Pancreas (tissue), 10 donors: ENCODE measurements at regions not wholly inside any gene's neighbourhood (a gene's known extent, or its start where the extent isn't known, plus 50 kb on each side); places are given as distances from the start of the nearest gene placed in this dataset.
A peak's percentile ranks its signal among the peaks of the same experiment; 100 is the strongest.

Source experiments
- ATAC-seq, 4 donors: fragments of 200-7000 bp; cut with Tn5 transposase; one replicate each; pipeline versions ENCODE4 v1.8.0 to v1.9.1; 2020; ENCODE audit warnings: mild to moderate bottlenecking in 4 of 4, moderate library complexity in 4 of 4
- DNase-seq, 6 donors: peaks; one replicate each; pipeline ENCODE4 v3.0.0-alpha.2; 2020
- FAIRE-seq: peaks from 2 replicates; lab custom pipeline; 2012; peaks lifted over from hg19 to GRCh38; lab: Jason Lieb, UNC
- H3K27ac ChIP-seq, 4 donors: fragments of 200-600 bp; sonication (generic); 1 replicate in 3 of 4; 2 replicates in 1 of 4; pipeline versions ENCODE4 v1.5.0 to v1.8.0; 2020
- H3K27me3 ChIP-seq, 4 donors: fragments of 200-600 bp; one replicate each; pipeline ENCODE4 v1.8.0; 2021
- H3K36me3 ChIP-seq, 3 donors: fragments of 200-600 bp; sonication (generic) in 1 of 3; one replicate each; pipeline versions ENCODE4 v1.5.0 to v1.8.0; 2020 to 2021
- H3K4me1 ChIP-seq, 3 donors: fragments of 200-600 bp; one replicate each; pipeline ENCODE4 v1.8.0; 2021
- H3K4me3 ChIP-seq, 4 donors: fragments of 200-600 bp; sonication (generic) in 2 of 4; one replicate each; pipeline versions ENCODE4 v1.5.0 to v1.8.0; 2020 to 2021
- H3K9me3 ChIP-seq, 4 donors: fragments of 200-600 bp; one replicate each; pipeline ENCODE4 v1.8.0; 2021
- CTCF ChIP-seq, 4 donors: fragments of 200-600 bp; sonication (generic) in 3 of 4; IDR thresholded peaks; one replicate each; pipeline versions ENCODE4 v1.5.0 to v1.8.0; 2021; ENCODE audit warnings: antibody characterized with exemption in 4 of 4
- WGBS, 2 donors: extraction: QIAGEN DNeasy Blood & Tissue Kit; methylation state at CpG; one replicate each; pipeline ENCODE4 v1.1.7; 2013; 5-methylcytosine and 5-hydroxymethylcytosine counted together
- intact Hi-C, 3 donors: fragments of 100-400 bp; cut with DNase I; formaldehyde crosslinking; loops; one replicate each; pipeline versions ENCODE4 v1.11.1 to v1.14.2; 2022
- donor health status: healthy with polysubstance abuse.
- donor health status: DM: no; HTN: no; CAD: no; lungs with moderate emphysema.
- donor health status: DM: no; HTN: no; CAD: no.
- donor health status: control.
- donor health status: control.
- donor health status: Bipolar disorder and iron deficiency.
- donor health status: DM: yes; HTN: yes; CAD: no.
- donor health status: DM: no; HTN: no; CAD: no.
- donor health status: DM: no; HTN: no; CAD: no.
- donor health status: DM: yes; HTN: yes; CAD: no.

GRCh38 chr1:229210844-229211243 is 60.1 kb upstream of the RAB4A start:
- DNase-seq (no peak), FAIRE-seq (no peak), ATAC-seq (no peak)
- no peaks in the 10 kb centered on the region for H3K36me3 ChIP-seq
- H3K4me1 ChIP-seq: no peaks in the 10 kb centered on the region
- intact Hi-C loops: no loop called here
- H3K4me3 ChIP-seq: no peak overlapping the region
- TF ChIP-seq CTCF (IDR thresholded peaks at IDR 0.05): no peak
- H3K9me3 ChIP-seq: no peaks in the 10 kb centered on the region
- WGBS, 2 donors: 99 to 100% methylated on average over 2 of the region's 2 CpGs
- no peaks in the 10 kb centered on the region for H3K27me3 ChIP-seq
- no peak overlapping the region for H3K27ac ChIP-seq

DNA sequence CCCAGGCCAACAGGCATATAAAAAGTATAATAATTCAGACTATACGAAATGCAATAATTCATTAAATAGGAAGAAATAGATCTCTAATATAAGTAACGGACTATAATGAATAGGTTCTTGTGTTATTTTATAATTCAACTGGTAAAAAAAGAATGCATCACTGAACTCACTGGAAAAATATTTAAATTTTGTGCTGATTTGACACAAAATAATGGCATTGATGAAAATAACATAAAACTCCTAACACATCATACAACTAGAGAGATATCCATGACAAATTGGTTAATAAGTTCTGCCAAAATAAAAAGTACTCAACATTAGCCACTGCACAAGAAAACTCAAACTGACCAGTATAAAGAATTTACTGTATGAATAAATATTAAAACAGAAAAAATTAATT is 57.1 kb upstream of the RAB4A start:
- FAIRE-seq (no peak), DNase-seq (no peak), ATAC-seq (no peak)
- TF ChIP-seq CTCF (IDR thresholded peaks at IDR 0.05): no peak
- H3K9me3 ChIP-seq: no peaks in the 10 kb centered on the region
- no peaks in the 10 kb centered on the region for H3K27me3 ChIP-seq
- H3K4me1 ChIP-seq: no peaks in the 10 kb centered on the region
- H3K4me3 ChIP-seq: no peak overlapping the region
- intact Hi-C loops: no loop called here
- H3K36me3 ChIP-seq: no peaks in the 10 kb centered on the region
- H3K27ac ChIP-seq: no peak overlapping the region
- WGBS, 2 donors: 87 to 93% methylated on average over 2 of the region's 2 CpGs

DNA sequence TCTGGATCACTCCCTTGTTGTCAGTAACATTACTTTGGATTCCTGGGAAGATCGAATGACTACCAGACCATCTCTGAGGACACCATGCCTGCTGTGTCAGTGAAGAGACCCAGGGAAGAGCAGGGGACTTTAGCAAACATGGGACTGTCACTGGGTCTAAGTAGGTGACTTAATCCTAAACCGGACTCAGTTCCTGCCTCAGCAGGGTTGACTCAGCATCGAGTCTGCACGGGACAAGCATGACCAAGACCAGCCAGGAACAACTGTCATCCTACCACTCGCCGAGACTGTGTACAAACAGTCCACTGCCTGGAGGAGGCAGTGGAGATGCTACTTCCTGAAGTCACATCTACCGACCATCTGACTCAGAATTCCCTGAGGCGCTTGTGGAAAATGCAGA is 53.2 kb upstream of the RAB4A start:
- Histone ChIP-seq H3K36me3 (no peaks in the 10 kb centered on the region), H3K9me3 (no peaks in the 10 kb centered on the region), H3K4me1 (peaks cover 12 to 20% (median 16%) of the 10 kb centered on the region in 3 donors), H3K27ac (no peak overlapping the region), H3K27me3 (no peaks in the 10 kb centered on the region), H3K4me3 (no peak overlapping the region)
- intact Hi-C loops: no loop called here
- WGBS, 2 donors: 65 to 73% methylated on average over 8 of the region's 8 CpGs
- ATAC-seq: no peak
- no peak for FAIRE-seq
- TF ChIP-seq CTCF (IDR thresholded peaks at IDR 0.05): no peak
- no peak for DNase-seq

DNA sequence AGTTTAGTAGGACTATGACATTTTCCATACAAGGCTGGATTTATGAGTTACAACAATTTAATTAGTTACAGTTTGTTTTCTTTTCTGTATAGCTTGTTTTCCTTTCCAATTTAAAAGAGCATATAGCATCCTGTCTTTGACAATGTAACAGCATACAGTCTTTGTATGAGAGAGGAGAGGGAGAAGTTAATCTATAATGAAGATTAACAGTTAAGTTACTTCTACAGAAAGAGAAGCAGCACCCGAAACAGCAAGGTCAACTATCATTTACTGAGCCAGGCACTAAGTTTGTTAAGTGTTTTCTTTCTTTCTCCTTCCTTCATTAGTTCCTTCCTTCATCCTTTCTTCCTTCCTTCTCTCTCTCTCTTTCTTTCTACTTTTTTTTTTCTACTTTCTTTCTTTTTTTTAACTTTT is 52.3 kb upstream of the RAB4A start:
- TF ChIP-seq CTCF (IDR thresholded peaks at IDR 0.05): no peak
- Histone ChIP-seq H3K4me3 (no peak overlapping the region), H3K9me3 (no peaks in the 10 kb centered on the region), H3K4me1 (peaks cover 18 to 29% (median 21%) of the 10 kb centered on the region in 3 donors), H3K27ac (no peak overlapping the region), H3K27me3 (no peaks in the 10 kb centered on the region), H3K36me3 (no peaks in the 10 kb centered on the region)
- no peak for FAIRE-seq
- 13 to 23% methylated on average over 1 of the region's 1 CpG for WGBS, 2 donors
- no peak for DNase-seq
- intact Hi-C loops: no loop called here
- ATAC-seq: no peak

GRCh38 chr1:229220163-229220846 is 50.6 kb upstream of the RAB4A start:
- no peak for DNase-seq
- H3K9me3 ChIP-seq: no peaks in the 10 kb centered on the region
- H3K4me3 ChIP-seq: no peak overlapping the region
- no peaks in the 10 kb centered on the region for H3K27me3 ChIP-seq
- H3K27ac ChIP-seq: peak overlapping the region; percentile 78 to 93 (median 92)
- H3K36me3 ChIP-seq: no peaks in the 10 kb centered on the region
- WGBS, 2 donors: 98 to 100% methylated on average over 1 of the region's 1 CpG
- TF ChIP-seq CTCF (IDR thresholded peaks at IDR 0.05): no peak
- no peak for FAIRE-seq
- intact Hi-C loops: loop anchor here in 1 of 3 donors (10.0 kb wide), 1 partner anchor 536 kb away; no protein-coding TSS in a partner anchor
- no peak for ATAC-seq
- peaks cover 18 to 39% (median 25%) of the 10 kb centered on the region in 3 donors for H3K4me1 ChIP-seq
